Body of pancreas (tissue), 4 donors: ENCODE measurements at regions not wholly inside any gene's neighbourhood (a gene's known extent, or its start where the extent isn't known, plus 50 kb on each side); places are given as distances from the start of the nearest gene placed in this dataset.

ENCODE experiments used
- POLR2A ChIP-seq, 3 donors: fragments of 450-650 bp; IDR thresholded peaks; one replicate each; pipeline ENCODE4 v1.6.1; 2016; ENCODE audit warnings: antibody characterized with exemption in 3 of 3, mild to moderate bottlenecking in 2 of 3
- TF ChIP-seq, protein P1 (sequence below), 7 experiments: fragments of 450-650 bp in 4 of 7; fragments of 200-600 bp in 3 of 7; sonication (generic) in 3 of 7; IDR thresholded peaks; one replicate each; pipeline ENCODE4 v1.5.1; 2016 to 2019; ENCODE audit warnings: antibody characterized with exemption in 7 of 7

DNA sequence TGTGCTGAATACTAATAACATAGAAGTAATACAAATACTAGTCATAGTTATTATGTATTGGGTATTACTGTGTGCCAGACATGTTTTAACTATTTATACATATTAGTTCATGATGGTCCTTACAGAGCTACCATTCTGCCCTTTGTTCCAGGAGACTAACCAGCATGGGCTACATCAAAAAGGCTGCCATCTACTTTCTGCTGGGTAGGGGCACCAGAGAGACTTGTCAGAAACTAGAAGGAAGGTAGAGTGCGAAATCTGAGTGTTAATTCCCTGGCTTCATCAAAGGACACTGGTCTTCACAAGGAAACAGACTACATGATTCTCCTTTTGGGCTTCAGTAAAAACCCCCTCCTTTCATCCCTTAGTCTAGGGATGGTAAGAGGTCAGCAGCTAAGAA is 347.8 kb downstream of the GBA3 start:
- TF ChIP-seq, protein P1, sequence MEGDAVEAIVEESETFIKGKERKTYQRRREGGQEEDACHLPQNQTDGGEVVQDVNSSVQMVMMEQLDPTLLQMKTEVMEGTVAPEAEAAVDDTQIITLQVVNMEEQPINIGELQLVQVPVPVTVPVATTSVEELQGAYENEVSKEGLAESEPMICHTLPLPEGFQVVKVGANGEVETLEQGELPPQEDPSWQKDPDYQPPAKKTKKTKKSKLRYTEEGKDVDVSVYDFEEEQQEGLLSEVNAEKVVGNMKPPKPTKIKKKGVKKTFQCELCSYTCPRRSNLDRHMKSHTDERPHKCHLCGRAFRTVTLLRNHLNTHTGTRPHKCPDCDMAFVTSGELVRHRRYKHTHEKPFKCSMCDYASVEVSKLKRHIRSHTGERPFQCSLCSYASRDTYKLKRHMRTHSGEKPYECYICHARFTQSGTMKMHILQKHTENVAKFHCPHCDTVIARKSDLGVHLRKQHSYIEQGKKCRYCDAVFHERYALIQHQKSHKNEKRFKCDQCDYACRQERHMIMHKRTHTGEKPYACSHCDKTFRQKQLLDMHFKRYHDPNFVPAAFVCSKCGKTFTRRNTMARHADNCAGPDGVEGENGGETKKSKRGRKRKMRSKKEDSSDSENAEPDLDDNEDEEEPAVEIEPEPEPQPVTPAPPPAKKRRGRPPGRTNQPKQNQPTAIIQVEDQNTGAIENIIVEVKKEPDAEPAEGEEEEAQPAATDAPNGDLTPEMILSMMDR (IDR thresholded peaks at IDR 0.05): no peak
- TF ChIP-seq POLR2A (IDR thresholded peaks at IDR 0.05): no peak
